GM23338 (cell line): ENCODE measurements at regions not wholly inside any gene's neighbourhood (a gene's known extent, or its start where the extent isn't known, plus 50 kb on each side); places are given as distances from the start of the nearest gene placed in this dataset.

Source experiments
- ATAC-seq: fragments of 200-7000 bp; cut with Tn5 transposase; 3 replicates; pipeline ENCODE4 v1.9.1; 2020
- DNase-seq: peaks from one replicate; pipeline ENCODE4 v3.0.0-alpha.2; 2015; ENCODE audit warnings: low spot score
- H2AFZ ChIP-seq: fragments of 200-600 bp; sonication (generic); 2 replicates; pipeline ENCODE4 v1.8.0; 2016; ENCODE audit warnings: antibody characterized with exemption, mild to moderate bottlenecking, moderate library complexity
- H3F3A ChIP-seq: fragments of 200-600 bp; sonication (generic); replicated peaks from 2 replicates; pipeline ENCODE4 v1.8.0; 2017; ENCODE audit warnings: antibody characterized with exemption, mixed run types, low read depth
- H3K27ac ChIP-seq: fragments of 200-600 bp; sonication (generic); 2 replicates; pipeline ENCODE4 v1.6.1; 2016; ENCODE audit warnings: low read depth
- H3K27me3 ChIP-seq: fragments of 200-600 bp; sonication (generic); 2 replicates; pipeline ENCODE4 v1.8.0; 2016; ENCODE audit warnings: mild to moderate bottlenecking, mixed run types, moderate library complexity; ENCODE audit not compliant: insufficient read depth
- H3K36me3 ChIP-seq: fragments of 200-600 bp; sonication (generic); 2 replicates; pipeline ENCODE4 v1.8.0; 2016; ENCODE audit warnings: mild to moderate bottlenecking; ENCODE audit not compliant: insufficient read depth
- H3K4me1 ChIP-seq: fragments of 200-600 bp; sonication (generic); 2 replicates; pipeline ENCODE4 v1.8.0; 2016; ENCODE audit warnings: mild to moderate bottlenecking, moderate library complexity; ENCODE audit not compliant: insufficient read depth
- H3K4me2 ChIP-seq: fragments of 200-600 bp; sonication (generic); 2 replicates; pipeline ENCODE4 v1.7.1; 2017; ENCODE audit warnings: mixed run types
- H3K4me3 ChIP-seq: fragments of 200-600 bp; sonication (generic); 2 replicates; pipeline ENCODE4 v1.6.1; 2016; ENCODE audit warnings: mixed run types
- H3K79me2 ChIP-seq: fragments of 200-600 bp; sonication (generic); replicated peaks from 2 replicates; pipeline ENCODE4 v1.8.0; 2017; ENCODE audit warnings: mild to moderate bottlenecking; ENCODE audit not compliant: insufficient read depth
- H3K9me2 ChIP-seq: fragments of 200-600 bp; sonication (generic); 2 replicates; pipeline ENCODE4 v1.8.0; 2017; ENCODE audit not compliant: insufficient read depth
- H4K20me1 ChIP-seq: fragments of 200-600 bp; sonication (generic); replicated peaks from 2 replicates; pipeline ENCODE4 v1.8.0; 2017; ENCODE audit warnings: mild to moderate bottlenecking; ENCODE audit not compliant: insufficient read depth
- H3K27ac Mint-ChIP-seq: 2 replicates; pipeline ENCODE4 v1.8.0; 2020; ENCODE audit warnings: inconsistent platforms, mild to moderate bottlenecking, moderate library complexity, mixed read lengths
- H3K27me3 Mint-ChIP-seq: 3 replicates; pipeline ENCODE4 v1.8.0; 2022; ENCODE audit warnings: low read depth, mild to moderate bottlenecking, moderate library complexity, mixed read lengths, inconsistent platforms; ENCODE audit not compliant: insufficient read depth, poor library complexity
- H3K36me3 Mint-ChIP-seq: 3 replicates; pipeline ENCODE4 v1.8.0; 2021; ENCODE audit warnings: low read depth, mild to moderate bottlenecking, inconsistent platforms, moderate library complexity, mixed read lengths
- H3K4me1 Mint-ChIP-seq: 3 replicates; pipeline ENCODE4 v1.8.0; 2020; ENCODE audit warnings: mild to moderate bottlenecking, inconsistent platforms, mixed read lengths
- H3K4me3 Mint-ChIP-seq: 3 replicates; pipeline ENCODE4 v1.8.0; 2021; ENCODE audit warnings: moderate library complexity, mild to moderate bottlenecking, inconsistent platforms, mixed read lengths
- H3K9me3 Mint-ChIP-seq: 3 replicates; pipeline ENCODE4 v1.8.0; 2020; ENCODE audit warnings: moderate library complexity, mild to moderate bottlenecking, inconsistent platforms, mixed read lengths
- CREB1 ChIP-seq: fragments of 250-450 bp; sonication (Bioruptor Pico); IDR thresholded peaks from 2 replicates; pipeline ENCODE4 v1.5.0; 2020; ENCODE audit warnings: low read depth, mild to moderate bottlenecking, moderate library complexity
- CTCF ChIP-seq, 2 experiments: fragments of 200-600 bp in 1 of 2; sonication (generic) in 1 of 2; conservative IDR thresholded peaks; 2 replicates each; pipeline versions ENCODE4 v1.5.1 to v1.6.1; 2016 to 2017; ENCODE audit warnings: antibody characterized with exemption in 2 of 2, low read depth in 2 of 2, mild to moderate bottlenecking in 2 of 2, moderate library complexity in 1 of 2
- ETS1 ChIP-seq: IDR thresholded peaks from 2 replicates; pipeline ENCODE4 v1.6.1; 2016; ENCODE audit warnings: antibody characterized with exemption
- EZH2 ChIP-seq: fragments of 200-600 bp; sonication (generic); IDR thresholded peaks from one replicate; pipeline ENCODE4 v1.8.0; 2017; ENCODE audit warnings: antibody characterized with exemption, mild to moderate bottlenecking, low read depth; ENCODE audit not compliant: unreplicated experiment
- EZH2phosphoT487 ChIP-seq: fragments of 200-600 bp; sonication (generic); IDR thresholded peaks from one replicate; pipeline ENCODE4 v1.8.1; 2018; ENCODE audit warnings: antibody characterized with exemption; ENCODE audit not compliant: unreplicated experiment
- JUNB ChIP-seq: IDR thresholded peaks from one replicate; pipeline ENCODE4 v1.6.1; 2016; ENCODE audit warnings: antibody characterized with exemption; ENCODE audit not compliant: unreplicated experiment
- NANOG ChIP-seq: IDR thresholded peaks from 2 replicates; pipeline ENCODE4 v1.6.1; 2016; ENCODE audit warnings: antibody characterized with exemption, borderline replicate concordance
- POLR2AphosphoS5 ChIP-seq: IDR thresholded peaks from 2 replicates; pipeline ENCODE4 v1.6.1; 2016; ENCODE audit warnings: antibody characterized with exemption, low read depth
- STAT1 ChIP-seq: IDR thresholded peaks from one replicate; pipeline ENCODE4 v1.6.1; 2016; ENCODE audit warnings: antibody characterized with exemption; ENCODE audit not compliant: unreplicated experiment
- ZNF114 ChIP-seq: fragments of 250-450 bp; sonication (Bioruptor Pico); IDR thresholded peaks from 2 replicates; pipeline ENCODE4 v1.5.0; 2020; ENCODE audit warnings: mild to moderate bottlenecking, moderate library complexity
- ZNF331 ChIP-seq: fragments of 250-450 bp; sonication (Bioruptor Pico); IDR thresholded peaks from 2 replicates; pipeline ENCODE4 v1.5.0; 2020; ENCODE audit warnings: low read depth, mild to moderate bottlenecking, moderate library complexity
- TF ChIP-seq, protein P1 (sequence below): fragments of 250-450 bp; sonication (Bioruptor Pico); IDR thresholded peaks from 2 replicates; pipeline ENCODE4 v1.5.0; 2020; ENCODE audit warnings: mild to moderate bottlenecking, moderate library complexity
- TF ChIP-seq, protein P2 (sequence below): IDR thresholded peaks from one replicate; pipeline ENCODE4 v1.6.1; 2018; ENCODE audit warnings: antibody characterized with exemption; ENCODE audit not compliant: unreplicated experiment

- no peaks in the 10 kb centered on the region; the same call in 1 of the 2 replicates for H4K20me1 ChIP-seq
- H3F3A ChIP-seq: no peaks in the 10 kb centered on the region
- Mint-ChIP-seq H3K4me1 (peaks cover 12% of the 10 kb centered on the region), H3K9me3 (no peaks in the 10 kb centered on the region; the same call in 1 of the 3 replicates), H3K27me3 (no peaks in the 10 kb centered on the region), H3K36me3 (no peaks in the 10 kb centered on the region; the same call in 2 of the 3 replicates), H3K4me3 (no peak overlapping the region), H3K27ac (no peak overlapping the region)
- H3K79me2 ChIP-seq: no peaks in the 10 kb centered on the region
- H3K9me2 ChIP-seq: peaks cover 14% of the 10 kb centered on the region; the same call in 1 of the 2 replicates
- ATAC-seq: no peak
- H3K4me3 ChIP-seq: no peak overlapping the region
- no peak overlapping the region for H3K27ac ChIP-seq
- TF ChIP-seq, protein P1, sequence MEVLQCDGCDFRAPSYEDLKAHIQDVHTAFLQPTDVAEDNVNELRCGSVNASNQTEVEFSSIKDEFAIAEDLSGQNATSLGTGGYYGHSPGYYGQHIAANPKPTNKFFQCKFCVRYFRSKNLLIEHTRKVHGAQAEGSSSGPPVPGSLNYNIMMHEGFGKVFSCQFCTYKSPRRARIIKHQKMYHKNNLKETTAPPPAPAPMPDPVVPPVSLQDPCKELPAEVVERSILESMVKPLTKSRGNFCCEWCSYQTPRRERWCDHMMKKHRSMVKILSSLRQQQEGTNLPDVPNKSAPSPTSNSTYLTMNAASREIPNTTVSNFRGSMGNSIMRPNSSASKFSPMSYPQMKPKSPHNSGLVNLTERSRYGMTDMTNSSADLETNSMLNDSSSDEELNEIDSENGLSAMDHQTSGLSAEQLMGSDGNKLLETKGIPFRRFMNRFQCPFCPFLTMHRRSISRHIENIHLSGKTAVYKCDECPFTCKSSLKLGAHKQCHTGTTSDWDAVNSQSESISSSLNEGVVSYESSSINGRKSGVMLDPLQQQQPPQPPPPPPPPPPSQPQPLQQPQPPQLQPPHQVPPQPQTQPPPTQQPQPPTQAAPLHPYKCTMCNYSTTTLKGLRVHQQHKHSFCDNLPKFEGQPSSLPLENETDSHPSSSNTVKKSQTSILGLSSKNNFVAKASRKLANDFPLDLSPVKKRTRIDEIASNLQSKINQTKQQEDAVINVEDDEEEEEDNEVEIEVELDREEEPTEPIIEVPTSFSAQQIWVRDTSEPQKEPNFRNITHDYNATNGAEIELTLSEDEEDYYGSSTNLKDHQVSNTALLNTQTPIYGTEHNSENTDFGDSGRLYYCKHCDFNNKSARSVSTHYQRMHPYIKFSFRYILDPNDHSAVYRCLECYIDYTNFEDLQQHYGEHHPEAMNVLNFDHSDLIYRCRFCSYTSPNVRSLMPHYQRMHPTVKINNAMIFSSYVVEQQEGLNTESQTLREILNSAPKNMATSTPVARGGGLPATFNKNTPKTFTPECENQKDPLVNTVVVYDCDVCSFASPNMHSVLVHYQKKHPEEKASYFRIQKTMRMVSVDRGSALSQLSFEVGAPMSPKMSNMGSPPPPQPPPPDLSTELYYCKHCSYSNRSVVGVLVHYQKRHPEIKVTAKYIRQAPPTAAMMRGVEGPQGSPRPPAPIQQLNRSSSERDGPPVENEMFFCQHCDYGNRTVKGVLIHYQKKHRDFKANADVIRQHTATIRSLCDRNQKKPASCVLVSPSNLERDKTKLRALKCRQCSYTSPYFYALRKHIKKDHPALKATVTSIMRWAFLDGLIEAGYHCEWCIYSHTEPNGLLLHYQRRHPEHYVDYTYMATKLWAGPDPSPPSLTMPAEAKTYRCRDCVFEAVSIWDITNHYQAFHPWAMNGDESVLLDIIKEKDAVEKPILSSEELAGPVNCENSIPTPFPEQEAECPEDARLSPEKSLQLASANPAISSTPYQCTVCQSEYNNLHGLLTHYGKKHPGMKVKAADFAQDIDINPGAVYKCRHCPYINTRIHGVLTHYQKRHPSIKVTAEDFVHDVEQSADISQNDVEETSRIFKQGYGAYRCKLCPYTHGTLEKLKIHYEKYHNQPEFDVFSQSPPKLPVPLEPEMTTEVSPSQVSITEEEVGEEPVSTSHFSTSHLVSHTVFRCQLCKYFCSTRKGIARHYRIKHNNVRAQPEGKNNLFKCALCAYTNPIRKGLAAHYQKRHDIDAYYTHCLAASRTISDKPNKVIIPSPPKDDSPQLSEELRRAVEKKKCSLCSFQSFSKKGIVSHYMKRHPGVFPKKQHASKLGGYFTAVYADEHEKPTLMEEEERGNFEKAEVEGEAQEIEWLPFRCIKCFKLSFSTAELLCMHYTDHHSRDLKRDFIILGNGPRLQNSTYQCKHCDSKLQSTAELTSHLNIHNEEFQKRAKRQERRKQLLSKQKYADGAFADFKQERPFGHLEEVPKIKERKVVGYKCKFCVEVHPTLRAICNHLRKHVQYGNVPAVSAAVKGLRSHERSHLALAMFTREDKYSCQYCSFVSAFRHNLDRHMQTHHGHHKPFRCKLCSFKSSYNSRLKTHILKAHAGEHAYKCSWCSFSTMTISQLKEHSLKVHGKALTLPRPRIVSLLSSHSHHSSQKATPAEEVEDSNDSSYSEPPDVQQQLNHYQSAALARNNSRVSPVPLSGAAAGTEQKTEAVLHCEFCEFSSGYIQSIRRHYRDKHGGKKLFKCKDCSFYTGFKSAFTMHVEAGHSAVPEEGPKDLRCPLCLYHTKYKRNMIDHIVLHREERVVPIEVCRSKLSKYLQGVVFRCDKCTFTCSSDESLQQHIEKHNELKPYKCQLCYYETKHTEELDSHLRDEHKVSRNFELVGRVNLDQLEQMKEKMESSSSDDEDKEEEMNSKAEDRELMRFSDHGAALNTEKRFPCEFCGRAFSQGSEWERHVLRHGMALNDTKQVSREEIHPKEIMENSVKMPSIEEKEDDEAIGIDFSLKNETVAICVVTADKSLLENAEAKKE (CRISPR knock-in tag): no peak
- TF ChIP-seq, protein P2, sequence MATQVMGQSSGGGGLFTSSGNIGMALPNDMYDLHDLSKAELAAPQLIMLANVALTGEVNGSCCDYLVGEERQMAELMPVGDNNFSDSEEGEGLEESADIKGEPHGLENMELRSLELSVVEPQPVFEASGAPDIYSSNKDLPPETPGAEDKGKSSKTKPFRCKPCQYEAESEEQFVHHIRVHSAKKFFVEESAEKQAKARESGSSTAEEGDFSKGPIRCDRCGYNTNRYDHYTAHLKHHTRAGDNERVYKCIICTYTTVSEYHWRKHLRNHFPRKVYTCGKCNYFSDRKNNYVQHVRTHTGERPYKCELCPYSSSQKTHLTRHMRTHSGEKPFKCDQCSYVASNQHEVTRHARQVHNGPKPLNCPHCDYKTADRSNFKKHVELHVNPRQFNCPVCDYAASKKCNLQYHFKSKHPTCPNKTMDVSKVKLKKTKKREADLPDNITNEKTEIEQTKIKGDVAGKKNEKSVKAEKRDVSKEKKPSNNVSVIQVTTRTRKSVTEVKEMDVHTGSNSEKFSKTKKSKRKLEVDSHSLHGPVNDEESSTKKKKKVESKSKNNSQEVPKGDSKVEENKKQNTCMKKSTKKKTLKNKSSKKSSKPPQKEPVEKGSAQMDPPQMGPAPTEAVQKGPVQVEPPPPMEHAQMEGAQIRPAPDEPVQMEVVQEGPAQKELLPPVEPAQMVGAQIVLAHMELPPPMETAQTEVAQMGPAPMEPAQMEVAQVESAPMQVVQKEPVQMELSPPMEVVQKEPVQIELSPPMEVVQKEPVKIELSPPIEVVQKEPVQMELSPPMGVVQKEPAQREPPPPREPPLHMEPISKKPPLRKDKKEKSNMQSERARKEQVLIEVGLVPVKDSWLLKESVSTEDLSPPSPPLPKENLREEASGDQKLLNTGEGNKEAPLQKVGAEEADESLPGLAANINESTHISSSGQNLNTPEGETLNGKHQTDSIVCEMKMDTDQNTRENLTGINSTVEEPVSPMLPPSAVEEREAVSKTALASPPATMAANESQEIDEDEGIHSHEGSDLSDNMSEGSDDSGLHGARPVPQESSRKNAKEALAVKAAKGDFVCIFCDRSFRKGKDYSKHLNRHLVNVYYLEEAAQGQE: no peak
- TF ChIP-seq POLR2AphosphoS5 (no peak), ZNF114 (no peak), EZH2phosphoT487 (no peak), JUNB (no peak), EZH2 (no peak), ETS1 (no peak), CTCF (conservative IDR thresholded peaks at IDR 0.05; ENCODE audit: low read depth in 2 of 2) (no peak), STAT1 (no peak), ZNF331 (CRISPR knock-in tag) (no peak), NANOG (no peak), CREB1 (CRISPR knock-in tag) (no peak)
- no peak for DNase-seq
- H3K4me2 ChIP-seq: no peak overlapping the region
- H2AFZ ChIP-seq: no peak overlapping the region
- peaks cover 4% of the 10 kb centered on the region; the same call in 1 of the 2 replicates for H3K4me1 ChIP-seq
- H3K27me3 ChIP-seq: no peaks in the 10 kb centered on the region
- H3K36me3 ChIP-seq: no peaks in the 10 kb centered on the region; the same call in 1 of the 2 replicates
Observed at GRCh38 chr10:4132216-4132556, 347.2 kb upstream of the KLF6 start.
